ENCODE measurements at regions not wholly inside any gene's neighbourhood (a gene's known extent, or its start where the extent isn't known, plus 50 kb on each side); places are given as distances from the start of the nearest gene placed in this dataset.

- no peak for TF ChIP-seq CTCF (IDR thresholded peaks at IDR 0.05; ENCODE audit: unreplicated experiment)
These were observed 162.3 kb downstream of the HAUS1 start for GRCh38 chr18:46266473-46266872.

GRCh38 chr18:46268671-46269070, 164.5 kb downstream of the HAUS1 start:
- Mint-ChIP-seq H3K9me3 (no peaks in the 10 kb centered on the region), H3K36me3 (peaks cover 4% of the 10 kb centered on the region), H3K27me3 (ENCODE audit: low read depth) (no peaks in the 10 kb centered on the region), H3K4me1 (peaks cover 26% of the 10 kb centered on the region), H3K27ac (no peak overlapping the region), H3K4me3 (no peak overlapping the region)
- no peak for TF ChIP-seq CTCF (IDR thresholded peaks at IDR 0.05; ENCODE audit: unreplicated experiment)
- DNase-seq (ENCODE audit: low spot score in 2 of 2, unreplicated experiment in 2 of 2) = no peak

More at GRCh38 chr18:46266473-46266872, 162.3 kb downstream of the HAUS1 start:
- Mint-ChIP-seq H3K36me3 (peaks cover 9% of the 10 kb centered on the region), H3K27me3 (ENCODE audit: low read depth) (no peaks in the 10 kb centered on the region), H3K4me1 (peaks cover 17% of the 10 kb centered on the region), H3K9me3 (no peaks in the 10 kb centered on the region), H3K27ac (no peak overlapping the region), H3K4me3 (no peak overlapping the region)
- no peak for DNase-seq (ENCODE audit: low spot score in 2 of 2, unreplicated experiment in 2 of 2)

DNA sequence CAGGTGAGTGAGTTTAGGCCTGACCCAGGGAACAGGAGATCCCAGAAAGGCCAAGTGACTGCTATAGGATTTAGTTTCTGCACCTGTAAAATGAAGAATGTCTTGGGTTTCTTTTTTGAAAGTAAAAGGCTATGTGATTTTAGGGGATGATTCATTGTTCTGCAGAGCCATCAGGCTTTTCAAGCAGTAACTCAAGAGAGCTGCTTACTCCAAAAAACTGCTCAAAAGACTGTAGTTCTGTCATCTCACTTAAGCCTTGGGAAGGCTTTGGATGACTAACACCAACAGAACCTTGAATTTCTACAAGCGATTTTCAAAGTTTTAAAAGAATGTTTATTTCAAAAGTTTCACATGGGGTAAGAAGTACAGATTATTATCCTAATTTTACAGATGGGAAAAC, 165.1 kb downstream of the HAUS1 start:
- no peak for DNase-seq (ENCODE audit: low spot score in 2 of 2, unreplicated experiment in 2 of 2)
- H3K4me3 Mint-ChIP-seq = no peak overlapping the region
- H3K9me3 Mint-ChIP-seq = no peaks in the 10 kb centered on the region
- no peaks in the 10 kb centered on the region for H3K36me3 Mint-ChIP-seq
- H3K27ac Mint-ChIP-seq = no peak overlapping the region
- TF ChIP-seq CTCF (IDR thresholded peaks at IDR 0.05; ENCODE audit: unreplicated experiment) = no peak
- H3K4me1 Mint-ChIP-seq = peaks cover 26% of the 10 kb centered on the region
- H3K27me3 Mint-ChIP-seq (ENCODE audit: low read depth) = no peaks in the 10 kb centered on the region

DNA sequence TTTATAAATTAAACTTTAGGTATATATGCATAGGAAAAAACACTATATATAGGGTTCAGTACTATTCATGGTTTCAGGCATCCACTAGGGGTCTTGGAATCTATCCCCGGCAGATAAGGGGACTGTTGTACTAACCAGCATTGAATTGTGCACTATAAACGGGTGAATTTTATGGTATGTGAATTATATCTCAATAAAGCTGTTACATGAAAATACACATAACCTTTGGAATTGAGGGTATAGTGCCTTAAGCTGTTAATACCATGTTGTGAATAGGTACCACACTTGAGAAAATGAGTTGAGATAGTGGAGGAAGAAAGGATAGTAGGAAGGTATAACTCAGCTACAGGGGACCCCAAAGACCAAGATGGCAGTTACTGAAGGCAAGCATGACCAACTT, 167.3 kb downstream of the HAUS1 start:
- Mint-ChIP-seq H3K9me3 (no peaks in the 10 kb centered on the region), H3K27me3 (ENCODE audit: low read depth) (no peaks in the 10 kb centered on the region), H3K4me3 (no peak overlapping the region), H3K27ac (no peak overlapping the region), H3K36me3 (no peaks in the 10 kb centered on the region), H3K4me1 (peaks cover 15% of the 10 kb centered on the region)
- DNase-seq (ENCODE audit: low spot score in 2 of 2, unreplicated experiment in 2 of 2) = no peak
- no peak for TF ChIP-seq CTCF (IDR thresholded peaks at IDR 0.05; ENCODE audit: unreplicated experiment)

DNA sequence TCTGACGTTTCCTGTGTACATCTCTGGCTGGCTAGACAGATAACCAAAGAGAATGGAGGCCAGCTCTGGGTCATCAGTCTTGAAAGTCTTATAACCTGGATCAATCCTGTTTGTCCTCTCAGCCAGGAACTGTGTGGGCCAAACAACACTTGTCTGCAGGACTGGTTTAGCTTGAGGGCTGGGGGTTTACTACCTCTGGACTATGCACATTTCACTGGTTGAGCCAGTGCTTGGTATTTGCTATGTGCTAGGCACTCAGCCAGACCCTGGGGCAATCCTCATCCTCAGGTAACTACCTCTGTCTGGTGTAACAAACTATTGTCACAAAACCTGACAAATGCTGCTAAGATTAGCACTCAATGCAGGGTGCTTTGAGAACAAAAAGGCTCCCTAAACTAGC, 169.7 kb downstream of the HAUS1 start:
- H3K4me3 Mint-ChIP-seq = no peak overlapping the region
- no peak for DNase-seq (ENCODE audit: low spot score in 2 of 2, unreplicated experiment in 2 of 2)
- no peak overlapping the region for H3K27ac Mint-ChIP-seq
- H3K4me1 Mint-ChIP-seq = peaks cover 22% of the 10 kb centered on the region
- no peak for TF ChIP-seq CTCF (IDR thresholded peaks at IDR 0.05; ENCODE audit: unreplicated experiment)
- no peaks in the 10 kb centered on the region for H3K36me3 Mint-ChIP-seq
- H3K27me3 Mint-ChIP-seq (ENCODE audit: low read depth) = no peaks in the 10 kb centered on the region
- no peaks in the 10 kb centered on the region for H3K9me3 Mint-ChIP-seq

GRCh38 chr18:46274266-46274665, 170.1 kb downstream of the HAUS1 start:
- Mint-ChIP-seq H3K27ac (peak overlapping the region; percentile 18), H3K27me3 (ENCODE audit: low read depth) (no peaks in the 10 kb centered on the region), H3K4me3 (no peak overlapping the region), H3K36me3 (no peaks in the 10 kb centered on the region), H3K4me1 (peaks cover 23% of the 10 kb centered on the region), H3K9me3 (no peaks in the 10 kb centered on the region)
- no peak for DNase-seq (ENCODE audit: low spot score in 2 of 2, unreplicated experiment in 2 of 2)
- TF ChIP-seq CTCF (IDR thresholded peaks at IDR 0.05; ENCODE audit: unreplicated experiment) = no peak
